ENCODE measurements at regions not wholly inside any gene's neighbourhood (a gene's known extent, or its start where the extent isn't known, plus 50 kb on each side); places are given as distances from the start of the nearest gene placed in this dataset.
"Not testable (repeated sequence)": the region's sequence is repeated elsewhere in the genome, so short reads cannot be mapped to it uniquely, and the experiment has no call there.

GRCh38 chr2:138315619-138316018, 186.0 kb upstream of the SPOPL start:
- DNase-seq (ENCODE audit: low read depth), result not testable (repeated sequence)

GRCh38 chr2:138319616-138320015, 182.0 kb upstream of the SPOPL start:
- DNase-seq (ENCODE audit: low read depth), result no peak

- no peak for DNase-seq (ENCODE audit: low read depth)
These were observed 180.1 kb upstream of the SPOPL start for GRCh38 chr2:138321458-138321857.

GRCh38 chr2:138323382-138324067, 178.0 kb upstream of the SPOPL start:
- no peak for DNase-seq (ENCODE audit: low read depth)

GRCh38 chr2:138324068-138324771, 177.3 kb upstream of the SPOPL start:
- DNase-seq (ENCODE audit: low read depth), result no peak

GRCh38 chr2:138327967-138328366, 173.6 kb upstream of the SPOPL start:
- DNase-seq (ENCODE audit: low read depth), result peak; percentile 66

GRCh38 chr2:138329162-138329561, 172.4 kb upstream of the SPOPL start:
- DNase-seq (ENCODE audit: low read depth), result no peak

GRCh38 chr2:138329591-138329990, 172.0 kb upstream of the SPOPL start:
- no peak for DNase-seq (ENCODE audit: low read depth)

- DNase-seq (ENCODE audit: low read depth), result no peak
These were observed 168.4 kb upstream of the SPOPL start for GRCh38 chr2:138333121-138333520.

GRCh38 chr2:138333677-138334076, 167.9 kb upstream of the SPOPL start:
- DNase-seq (ENCODE audit: low read depth), result no peak

GRCh38 chr2:138334323-138334722, 167.2 kb upstream of the SPOPL start:
- no peak for DNase-seq (ENCODE audit: low read depth)

GRCh38 chr2:138335036-138335435, 166.5 kb upstream of the SPOPL start:
- no peak for DNase-seq (ENCODE audit: low read depth)

- no peak for DNase-seq (ENCODE audit: low read depth)
These were observed 165.4 kb upstream of the SPOPL start for GRCh38 chr2:138336146-138336545.

GRCh38 chr2:138355244-138355643, 146.3 kb upstream of the SPOPL start:
- DNase-seq (ENCODE audit: low read depth), result no peak

GRCh38 chr2:138356178-138356577, 145.4 kb upstream of the SPOPL start:
- DNase-seq (ENCODE audit: low read depth), result peak; percentile 90

GRCh38 chr2:138359532-138359931, 142.0 kb upstream of the SPOPL start:
- no peak for DNase-seq (ENCODE audit: low read depth)

GRCh38 chr2:138364554-138365162, 136.9 kb upstream of the SPOPL start:
- peak; percentile 83 for DNase-seq (ENCODE audit: low read depth)

GRCh38 chr2:138365581-138365980, 136.0 kb upstream of the SPOPL start:
- DNase-seq (ENCODE audit: low read depth), result no peak

- peak; percentile 53 for DNase-seq (ENCODE audit: low read depth)
These were observed 131.7 kb upstream of the SPOPL start for GRCh38 chr2:138369856-138370255.

GRCh38 chr2:138373993-138374408, 127.6 kb upstream of the SPOPL start:
- DNase-seq (ENCODE audit: low read depth), result peak; percentile 45

- no peak for DNase-seq (ENCODE audit: low read depth)
These were observed 120.2 kb upstream of the SPOPL start for GRCh38 chr2:138381373-138381772.

- no peak for DNase-seq (ENCODE audit: low read depth)
These were observed 118.9 kb upstream of the SPOPL start for GRCh38 chr2:138382672-138383071.

- DNase-seq (ENCODE audit: low read depth), result not testable (repeated sequence)
These were observed 115.4 kb upstream of the SPOPL start for GRCh38 chr2:138386191-138386590.
